ENCODE measurements at regions not wholly inside any gene's neighbourhood (a gene's known extent, or its start where the extent isn't known, plus 50 kb on each side); places are given as distances from the start of the nearest gene placed in this dataset.
"Not testable (repeated sequence)": the region's sequence is repeated elsewhere in the genome, so short reads cannot be mapped to it uniquely, and the experiment has no call there.

DNA sequence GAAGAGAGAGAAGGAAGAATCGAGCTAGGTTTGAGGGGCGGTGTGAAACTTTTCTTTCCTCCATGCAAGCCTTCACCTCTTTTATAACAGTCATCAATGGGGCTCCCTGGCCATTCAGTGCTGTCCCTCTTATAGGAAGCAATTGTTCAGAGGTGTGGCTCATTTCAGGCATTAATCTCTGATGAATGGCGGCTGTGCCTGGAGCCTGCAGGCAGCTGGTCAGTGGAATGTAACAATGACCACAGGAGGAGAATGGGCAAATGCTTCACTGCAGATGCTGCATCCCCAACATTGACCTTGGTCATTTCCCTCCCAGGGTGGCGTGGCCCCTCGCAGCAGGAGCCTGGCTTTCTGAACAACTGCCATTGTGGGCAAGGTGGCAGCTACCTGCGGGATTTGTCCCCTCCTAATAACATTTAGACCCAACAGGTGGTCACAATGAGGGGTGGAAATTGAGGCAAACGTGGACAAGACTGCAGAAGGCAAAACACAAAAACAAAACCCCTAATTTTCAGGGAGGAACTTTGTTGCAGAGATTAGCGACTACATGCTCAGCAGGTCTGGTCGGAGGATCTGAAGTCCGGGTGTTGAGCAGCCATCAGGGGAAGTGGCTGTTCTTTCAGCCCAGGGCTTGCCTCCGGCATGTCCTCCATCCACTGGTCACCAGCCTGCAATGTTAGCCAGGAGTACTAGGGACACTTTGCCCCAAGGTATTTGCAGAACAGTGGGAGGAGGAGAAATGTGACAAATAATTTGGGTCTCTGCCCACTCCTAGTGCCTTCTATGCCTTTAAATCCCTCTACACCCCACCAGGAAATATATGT lies 97.3 kb upstream of the PAXBP1 start:
- intact Hi-C loops (cut with micrococcal nuclease): no loop called here
- DNase-seq (no peak), ATAC-seq (ENCODE audit: low read depth) (no peak)
- no peaks in the 10 kb centered on the region for H3K36me3 Mint-ChIP-seq (ENCODE audit: low read depth)
- H3K27ac Mint-ChIP-seq: no peak overlapping the region
- H3K4me3 Mint-ChIP-seq: no peak overlapping the region
- H3K4me1 Mint-ChIP-seq: no peaks in the 10 kb centered on the region
- TF ChIP-seq, protein P1, sequence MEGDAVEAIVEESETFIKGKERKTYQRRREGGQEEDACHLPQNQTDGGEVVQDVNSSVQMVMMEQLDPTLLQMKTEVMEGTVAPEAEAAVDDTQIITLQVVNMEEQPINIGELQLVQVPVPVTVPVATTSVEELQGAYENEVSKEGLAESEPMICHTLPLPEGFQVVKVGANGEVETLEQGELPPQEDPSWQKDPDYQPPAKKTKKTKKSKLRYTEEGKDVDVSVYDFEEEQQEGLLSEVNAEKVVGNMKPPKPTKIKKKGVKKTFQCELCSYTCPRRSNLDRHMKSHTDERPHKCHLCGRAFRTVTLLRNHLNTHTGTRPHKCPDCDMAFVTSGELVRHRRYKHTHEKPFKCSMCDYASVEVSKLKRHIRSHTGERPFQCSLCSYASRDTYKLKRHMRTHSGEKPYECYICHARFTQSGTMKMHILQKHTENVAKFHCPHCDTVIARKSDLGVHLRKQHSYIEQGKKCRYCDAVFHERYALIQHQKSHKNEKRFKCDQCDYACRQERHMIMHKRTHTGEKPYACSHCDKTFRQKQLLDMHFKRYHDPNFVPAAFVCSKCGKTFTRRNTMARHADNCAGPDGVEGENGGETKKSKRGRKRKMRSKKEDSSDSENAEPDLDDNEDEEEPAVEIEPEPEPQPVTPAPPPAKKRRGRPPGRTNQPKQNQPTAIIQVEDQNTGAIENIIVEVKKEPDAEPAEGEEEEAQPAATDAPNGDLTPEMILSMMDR (IDR thresholded peaks at IDR 0.05): no peak
- H3K9me3 Mint-ChIP-seq: no peaks in the 10 kb centered on the region
- peaks cover 29% of the 10 kb centered on the region for H3K27me3 Mint-ChIP-seq
- POLR2A ChIA-PET: no interaction called here
- CTCF ChIA-PET: no interaction called here

DNA sequence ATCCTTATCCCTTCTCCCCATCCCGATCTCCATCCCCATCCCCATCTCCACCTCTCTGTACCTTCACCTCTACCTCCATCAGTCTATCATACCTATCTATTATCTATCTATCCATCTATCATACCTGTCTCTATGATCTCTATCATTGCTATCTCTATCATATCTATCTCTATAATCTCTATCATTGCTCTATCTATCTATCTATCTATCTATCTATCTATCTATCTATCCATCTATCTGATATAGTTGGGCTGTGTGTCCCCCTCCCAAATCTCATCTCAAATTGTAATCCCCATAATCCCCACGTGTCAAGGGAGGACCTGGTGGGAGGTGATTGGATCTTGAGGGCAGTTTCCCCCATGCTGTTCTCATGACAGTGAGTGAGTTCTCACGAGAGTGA lies 97.9 kb upstream of the PAXBP1 start:
- POLR2A ChIA-PET: no interaction called here
- ATAC-seq (ENCODE audit: low read depth) (no peak), DNase-seq (no peak)
- Mint-ChIP-seq H3K27me3 (peaks cover 31% of the 10 kb centered on the region), H3K36me3 (ENCODE audit: low read depth) (no peaks in the 10 kb centered on the region), H3K9me3 (no peaks in the 10 kb centered on the region), H3K4me1 (no peaks in the 10 kb centered on the region), H3K27ac (no peak overlapping the region), H3K4me3 (no peak overlapping the region)
- intact Hi-C loops (cut with micrococcal nuclease): no loop called here
- CTCF ChIA-PET: no interaction called here
- TF ChIP-seq, protein P1 (IDR thresholded peaks at IDR 0.05): no peak

DNA sequence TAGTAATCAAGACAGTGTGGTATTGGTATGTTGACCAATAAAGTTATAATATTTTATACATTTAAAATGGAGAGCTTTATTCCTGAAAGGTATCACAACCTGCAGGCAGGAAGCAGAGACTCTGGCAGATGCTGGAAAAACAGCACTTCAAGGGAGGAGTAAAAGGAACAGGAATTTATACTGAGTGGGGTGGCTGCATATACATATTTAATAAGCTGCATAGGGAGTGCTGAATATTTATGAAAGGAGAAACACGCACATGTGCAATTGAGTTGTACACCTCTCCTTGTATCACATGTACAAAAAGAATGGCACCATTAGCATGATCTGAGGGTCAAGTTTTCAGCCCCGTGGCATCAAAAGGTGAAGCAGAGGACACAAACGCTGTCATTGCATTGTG lies 104.9 kb upstream of the PAXBP1 start:
- no peaks in the 10 kb centered on the region for H3K36me3 Mint-ChIP-seq (ENCODE audit: low read depth)
- intact Hi-C loops (cut with micrococcal nuclease): no loop called here
- peaks cover 25% of the 10 kb centered on the region for H3K27me3 Mint-ChIP-seq
- no peak overlapping the region for H3K27ac Mint-ChIP-seq
- DNase-seq: no peak
- H3K4me3 Mint-ChIP-seq: no peak overlapping the region
- ATAC-seq (ENCODE audit: low read depth): no peak
- CTCF ChIA-PET: no interaction called here
- no peaks in the 10 kb centered on the region for H3K9me3 Mint-ChIP-seq
- TF ChIP-seq, protein P1 (IDR thresholded peaks at IDR 0.05): no peak
- H3K4me1 Mint-ChIP-seq: no peaks in the 10 kb centered on the region
- POLR2A ChIA-PET: no interaction called here

DNA sequence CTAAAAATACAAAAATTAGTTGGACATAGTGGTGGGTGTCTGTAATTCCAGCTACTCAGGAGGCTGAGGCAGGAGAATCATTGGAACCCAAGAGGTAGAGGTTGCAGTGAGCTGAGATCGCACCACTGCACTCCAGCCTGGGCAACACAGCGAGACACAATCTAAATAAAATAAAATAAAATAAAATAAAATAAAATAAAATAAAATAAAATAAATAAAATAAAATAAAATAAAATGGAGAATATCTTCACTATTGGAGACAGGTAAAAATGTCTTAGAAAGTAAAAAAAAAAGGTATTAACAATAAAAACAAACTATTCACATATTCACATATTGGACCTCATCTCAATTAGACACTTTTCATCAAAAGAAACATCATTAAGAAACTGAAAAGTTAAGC lies 106.3 kb upstream of the PAXBP1 start:
- H3K9me3 Mint-ChIP-seq; H3K4me1 Mint-ChIP-seq; POLR2A ChIA-PET; ATAC-seq (ENCODE audit: low read depth); H3K4me3 Mint-ChIP-seq; CTCF ChIA-PET; DNase-seq; H3K36me3 Mint-ChIP-seq (ENCODE audit: low read depth); intact Hi-C loops (cut with micrococcal nuclease); H3K27ac Mint-ChIP-seq: not testable (repeated sequence)
- H3K27me3 Mint-ChIP-seq: peaks cover 21% of the 10 kb centered on the region

DNA sequence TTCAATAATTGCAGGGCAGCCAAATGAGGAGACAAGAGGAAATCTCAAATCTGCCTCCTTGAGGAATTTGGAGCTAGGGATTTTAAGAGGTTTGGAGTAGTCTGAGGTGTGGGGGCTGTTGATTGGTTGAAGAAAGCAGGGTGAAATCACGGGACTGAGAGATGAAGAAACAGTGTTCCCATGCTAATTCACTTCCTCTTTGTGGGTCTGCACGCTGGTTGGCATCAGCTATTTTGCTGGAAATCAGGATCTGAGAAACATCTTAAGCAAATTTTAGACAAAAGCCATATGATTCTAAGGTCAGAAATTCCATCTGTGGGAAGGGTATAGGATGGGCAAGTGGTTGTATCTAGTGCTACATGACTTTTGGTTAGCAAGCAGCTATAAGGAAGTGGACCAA lies 107.1 kb upstream of the PAXBP1 start:
- H3K9me3 Mint-ChIP-seq: no peaks in the 10 kb centered on the region
- POLR2A ChIA-PET: no interaction called here
- H3K27me3 Mint-ChIP-seq: peaks cover 21% of the 10 kb centered on the region
- no peak overlapping the region for H3K27ac Mint-ChIP-seq
- intact Hi-C loops (cut with micrococcal nuclease): no loop called here
- H3K36me3 Mint-ChIP-seq (ENCODE audit: low read depth): no peaks in the 10 kb centered on the region
- TF ChIP-seq, protein P1 (IDR thresholded peaks at IDR 0.05): no peak
- no peak for ATAC-seq (ENCODE audit: low read depth)
- DNase-seq: no peak
- no peaks in the 10 kb centered on the region for H3K4me1 Mint-ChIP-seq
- CTCF ChIA-PET: no interaction called here
- H3K4me3 Mint-ChIP-seq: no peak overlapping the region

DNA sequence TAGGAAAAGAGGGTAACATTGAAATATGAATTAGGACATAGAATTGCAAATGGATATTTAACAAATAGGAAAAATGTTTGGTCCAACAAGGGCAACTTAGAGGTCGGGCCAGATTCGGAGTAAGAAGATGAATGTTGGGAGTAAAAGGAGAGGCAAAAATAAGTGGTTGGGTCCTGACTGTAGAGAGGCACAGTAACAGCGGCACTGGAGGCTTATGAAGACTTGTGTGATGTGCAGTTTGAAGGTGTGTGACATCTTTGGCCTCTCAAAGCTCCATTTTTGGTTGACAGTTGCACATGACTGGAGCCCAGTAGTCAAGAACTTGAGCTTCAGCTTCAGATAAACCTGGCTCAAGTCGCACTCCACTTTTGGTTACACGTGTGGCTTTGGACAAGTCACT lies 109.9 kb upstream of the PAXBP1 start:
- ChIA-PET CTCF (no interaction called here), POLR2A (no interaction called here)
- no peak overlapping the region for H3K4me3 Mint-ChIP-seq
- intact Hi-C loops (cut with micrococcal nuclease): no loop called here
- peaks cover 14% of the 10 kb centered on the region for H3K27me3 Mint-ChIP-seq
- H3K36me3 Mint-ChIP-seq (ENCODE audit: low read depth): no peaks in the 10 kb centered on the region
- ATAC-seq (ENCODE audit: low read depth): no peak
- H3K4me1 Mint-ChIP-seq: no peaks in the 10 kb centered on the region
- no peak overlapping the region for H3K27ac Mint-ChIP-seq
- TF ChIP-seq, protein P1 (IDR thresholded peaks at IDR 0.05): no peak
- no peak for DNase-seq
- no peaks in the 10 kb centered on the region for H3K9me3 Mint-ChIP-seq
